Lower lobe of right lung (tissue), 2 donors: ENCODE measurements at regions not wholly inside any gene's neighbourhood (a gene's known extent, or its start where the extent isn't known, plus 50 kb on each side); places are given as distances from the start of the nearest gene placed in this dataset.
A peak's percentile ranks its signal among the peaks of the same experiment; 100 is the strongest.

ENCODE experiments used
- ATAC-seq, 2 donors: fragments of 200-7000 bp; cut with Tn5 transposase; one replicate each; pipeline ENCODE4 v1.9.1; 2020 to 2022; ENCODE audit warnings: mild to moderate bottlenecking in 2 of 2, moderate library complexity in 2 of 2
- DNase-seq: peaks from one replicate; pipeline ENCODE4 v3.0.0-alpha.2; 2020
- H3K27ac ChIP-seq: fragments of 200-600 bp; one replicate; pipeline ENCODE4 v1.8.0; 2022
- H3K27me3 ChIP-seq: fragments of 200-600 bp; one replicate; pipeline ENCODE4 v1.8.0; 2022; ENCODE audit warnings: low read depth
- H3K36me3 ChIP-seq: fragments of 200-600 bp; one replicate; pipeline ENCODE4 v1.8.0; 2022; ENCODE audit warnings: mild to moderate bottlenecking
- H3K4me1 ChIP-seq: fragments of 200-600 bp; one replicate; pipeline ENCODE4 v1.8.0; 2022
- H3K4me3 ChIP-seq: fragments of 200-600 bp; one replicate; pipeline ENCODE4 v1.8.0; 2022; ENCODE audit warnings: mild to moderate bottlenecking
- H3K9me3 ChIP-seq: fragments of 200-600 bp; one replicate; pipeline ENCODE4 v1.8.0; 2022
- intact Hi-C: fragments of 100-400 bp; cut with DNase I; formaldehyde crosslinking; loops from one replicate; pipeline ENCODE4 v1.11.0; 2022
- TF ChIP-seq, protein P1 (sequence below): fragments of 200-600 bp; IDR thresholded peaks from one replicate; pipeline ENCODE4 v1.8.0; 2022; ENCODE audit warnings: antibody characterized with exemption, mild to moderate bottlenecking
- donor health status: DM: no; HTN: yes; CAD: no; lungs with severe emphysema.

- intact Hi-C loops: no loop called here
- TF ChIP-seq, protein P1, sequence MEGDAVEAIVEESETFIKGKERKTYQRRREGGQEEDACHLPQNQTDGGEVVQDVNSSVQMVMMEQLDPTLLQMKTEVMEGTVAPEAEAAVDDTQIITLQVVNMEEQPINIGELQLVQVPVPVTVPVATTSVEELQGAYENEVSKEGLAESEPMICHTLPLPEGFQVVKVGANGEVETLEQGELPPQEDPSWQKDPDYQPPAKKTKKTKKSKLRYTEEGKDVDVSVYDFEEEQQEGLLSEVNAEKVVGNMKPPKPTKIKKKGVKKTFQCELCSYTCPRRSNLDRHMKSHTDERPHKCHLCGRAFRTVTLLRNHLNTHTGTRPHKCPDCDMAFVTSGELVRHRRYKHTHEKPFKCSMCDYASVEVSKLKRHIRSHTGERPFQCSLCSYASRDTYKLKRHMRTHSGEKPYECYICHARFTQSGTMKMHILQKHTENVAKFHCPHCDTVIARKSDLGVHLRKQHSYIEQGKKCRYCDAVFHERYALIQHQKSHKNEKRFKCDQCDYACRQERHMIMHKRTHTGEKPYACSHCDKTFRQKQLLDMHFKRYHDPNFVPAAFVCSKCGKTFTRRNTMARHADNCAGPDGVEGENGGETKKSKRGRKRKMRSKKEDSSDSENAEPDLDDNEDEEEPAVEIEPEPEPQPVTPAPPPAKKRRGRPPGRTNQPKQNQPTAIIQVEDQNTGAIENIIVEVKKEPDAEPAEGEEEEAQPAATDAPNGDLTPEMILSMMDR: no peak
- DNase-seq: peak; percentile 43
- H3K4me3 ChIP-seq: peak overlapping the region; percentile 48
- ATAC-seq: peak; percentile 73 to 74
- H3K4me1 ChIP-seq: peaks cover 7% of the 10 kb centered on the region
- no peak overlapping the region for H3K27ac ChIP-seq
- peaks cover 30% of the 10 kb centered on the region for H3K27me3 ChIP-seq
- H3K36me3 ChIP-seq: no peaks in the 10 kb centered on the region
- H3K9me3 ChIP-seq: no peaks in the 10 kb centered on the region
Observed at GRCh38 chr6:125363039-125363823, 61.5 kb upstream of the HDDC2 start.

GRCh38 chr6:125363824-125364165, 62.0 kb upstream of the HDDC2 start:
- DNase-seq (no peak), ATAC-seq (no peak)

GRCh38 chr6:125365230-125365629, 63.5 kb upstream of the HDDC2 start:
- no peak for ATAC-seq
- Histone ChIP-seq H3K9me3 (no peaks in the 10 kb centered on the region), H3K4me3 (no peak overlapping the region), H3K4me1 (peaks cover 7% of the 10 kb centered on the region), H3K27ac (no peak overlapping the region), H3K27me3 (peaks cover 30% of the 10 kb centered on the region), H3K36me3 (no peaks in the 10 kb centered on the region)
- DNase-seq: no peak
- TF ChIP-seq, protein P1: no peak
- intact Hi-C loops: no loop called here

More at GRCh38 chr6:125363824-125364165, 62.0 kb upstream of the HDDC2 start:
- H3K27ac ChIP-seq: no peak overlapping the region
- H3K27me3 ChIP-seq: peaks cover 30% of the 10 kb centered on the region
- intact Hi-C loops: no loop called here
- H3K4me3 ChIP-seq: peak overlapping the region; percentile 48
- TF ChIP-seq, protein P1: no peak
- no peaks in the 10 kb centered on the region for H3K9me3 ChIP-seq
- peaks cover 7% of the 10 kb centered on the region for H3K4me1 ChIP-seq
- no peaks in the 10 kb centered on the region for H3K36me3 ChIP-seq

DNA sequence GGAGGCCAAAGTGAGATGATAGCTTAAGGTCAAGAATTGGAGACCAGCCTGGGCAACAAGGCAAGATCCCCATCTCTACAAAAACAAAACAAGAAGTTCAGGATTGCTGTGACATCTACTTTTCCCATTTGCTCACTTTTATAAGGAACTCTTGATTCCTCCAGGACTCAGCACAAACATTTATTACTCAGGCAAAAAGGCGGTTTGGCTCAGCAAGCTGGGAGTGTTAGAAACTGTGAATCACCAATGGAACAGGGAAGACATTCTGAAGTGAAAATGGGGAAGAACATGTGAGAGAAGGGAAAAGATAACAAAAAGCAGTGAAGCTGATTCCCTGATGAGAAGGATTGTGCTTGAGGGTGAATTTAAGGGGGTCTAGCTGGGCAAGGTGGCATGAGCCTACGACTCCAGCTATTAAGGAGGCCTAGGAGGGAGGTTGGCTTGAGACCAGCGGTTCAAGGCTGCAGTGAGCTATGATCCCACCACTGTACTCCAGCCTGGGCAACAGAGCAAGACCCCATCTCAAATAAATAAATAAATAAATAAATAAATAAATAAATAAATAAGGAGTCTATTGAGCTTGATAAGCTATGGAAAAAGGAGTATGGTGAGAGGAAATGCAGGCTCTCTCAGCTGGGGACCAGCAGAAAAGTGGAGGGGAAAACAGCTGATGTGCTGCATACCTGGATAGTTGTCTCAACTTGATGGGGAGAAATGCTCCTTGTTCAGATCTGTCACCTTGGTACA, 65.4 kb upstream of the HDDC2 start:
- Histone ChIP-seq H3K27me3 (peaks cover 25% of the 10 kb centered on the region), H3K27ac (no peak overlapping the region), H3K4me3 (no peak overlapping the region), H3K9me3 (no peaks in the 10 kb centered on the region), H3K36me3 (no peaks in the 10 kb centered on the region), H3K4me1 (peaks cover 7% of the 10 kb centered on the region)
- intact Hi-C loops: no loop called here
- ATAC-seq: no peak
- TF ChIP-seq, protein P1: no peak
- DNase-seq: no peak

DNA sequence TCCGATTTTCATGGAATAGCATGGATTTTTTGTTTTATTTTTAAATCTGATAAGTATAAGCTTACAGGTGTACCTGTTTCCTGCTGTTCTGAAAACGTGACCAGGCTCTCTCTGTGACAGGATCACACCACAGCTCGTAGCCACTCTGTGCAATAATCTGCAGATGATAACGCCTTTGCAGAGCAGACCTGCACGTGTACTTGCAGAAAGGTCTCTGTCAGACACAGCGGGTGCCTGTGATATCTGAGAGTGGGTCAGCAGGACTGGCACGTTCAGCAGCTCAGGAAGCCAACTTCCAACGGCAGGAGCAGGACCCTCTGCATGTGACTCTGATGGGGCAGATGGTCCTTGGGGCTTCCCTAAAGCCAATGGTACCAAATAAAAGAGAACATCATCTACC, 68.6 kb upstream of the HDDC2 start:
- ATAC-seq (no peak), DNase-seq (no peak)
- Histone ChIP-seq H3K4me3 (no peak overlapping the region), H3K27me3 (no peaks in the 10 kb centered on the region), H3K36me3 (no peaks in the 10 kb centered on the region), H3K9me3 (no peaks in the 10 kb centered on the region), H3K27ac (no peak overlapping the region), H3K4me1 (no peaks in the 10 kb centered on the region)
- TF ChIP-seq, protein P1: no peak
- intact Hi-C loops: no loop called here
